Urinary bladder (tissue), 3 donors: ENCODE measurements at regions not wholly inside any gene's neighbourhood (a gene's known extent, or its start where the extent isn't known, plus 50 kb on each side); places are given as distances from the start of the nearest gene placed in this dataset.

ENCODE experiments used
- DNase-seq: peaks from one replicate; pipeline ENCODE4 v3.0.0-alpha.2; 2015; ENCODE audit errors: extremely low spot score
- H3K27ac ChIP-seq: one replicate; pipeline ENCODE4 v1.5.1; 2013; ENCODE audit warnings: low read depth, mild to moderate bottlenecking, moderate library complexity
- H3K36me3 ChIP-seq: one replicate; pipeline ENCODE4 v1.6.1; 2013; ENCODE audit warnings: mild to moderate bottlenecking, moderate library complexity; ENCODE audit not compliant: insufficient read depth
- H3K4me1 ChIP-seq: one replicate; pipeline ENCODE4 v1.6.1; 2013; ENCODE audit warnings: mild to moderate bottlenecking, moderate library complexity; ENCODE audit not compliant: insufficient read depth
- H3K4me3 ChIP-seq: one replicate; pipeline ENCODE4 v1.5.1; 2013; ENCODE audit warnings: low read depth, low read length
- WGBS: extraction: QIAGEN DNeasy Blood & Tissue Kit; methylation state at CpG from one replicate; pipeline ENCODE4 v1.1.7; 2013; 5-methylcytosine and 5-hydroxymethylcytosine counted together
- donor health status: healthy with polysubstance abuse.
- donor health status: healthy.

DNA sequence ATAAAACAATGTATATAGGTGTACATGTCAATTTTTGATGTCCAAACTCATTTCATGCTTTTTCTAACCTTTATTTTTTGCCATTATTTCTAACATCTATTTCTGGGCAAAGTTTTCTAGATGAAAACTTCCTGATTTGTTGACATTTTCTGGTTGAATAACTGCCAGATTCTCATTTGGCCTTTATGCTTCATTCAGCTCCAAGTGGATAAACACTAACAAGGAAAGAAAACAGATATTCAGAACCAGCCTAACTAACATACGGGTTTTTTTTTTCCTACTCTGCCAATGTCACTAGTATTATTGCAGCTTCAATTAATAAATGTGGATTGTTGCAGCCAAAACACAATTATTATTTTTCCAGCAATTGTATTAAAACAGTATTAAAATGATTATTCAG lies 50.9 kb upstream of the RAP1GDS1 start:
- no peak for DNase-seq
- 54% methylated on average over 1 of the region's 1 CpG for WGBS
- no peak overlapping the region for H3K4me3 ChIP-seq
- H3K4me1 ChIP-seq, result no peaks in the 10 kb centered on the region
- H3K36me3 ChIP-seq, result no peaks in the 10 kb centered on the region
- no peak overlapping the region for H3K27ac ChIP-seq

DNA sequence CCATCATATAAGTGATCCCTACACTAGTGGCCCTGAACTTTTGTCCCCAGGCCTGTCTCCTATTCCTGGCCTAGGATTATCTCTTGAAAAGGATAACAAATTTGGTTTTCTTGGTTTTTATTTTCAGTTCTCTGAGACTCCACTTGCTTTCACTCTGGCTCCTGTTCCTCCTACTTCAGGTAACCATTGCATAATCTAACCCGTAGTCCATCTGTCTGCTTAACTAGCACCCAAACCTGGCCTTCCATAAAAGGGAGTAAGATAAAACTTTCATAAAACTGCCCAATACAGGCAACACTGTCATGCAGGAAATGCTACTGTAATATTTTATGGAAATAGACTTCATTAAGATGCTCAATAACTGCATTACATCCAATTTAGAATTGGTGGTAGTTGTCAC lies 52.1 kb upstream of the RAP1GDS1 start:
- H3K27ac ChIP-seq, result no peak overlapping the region
- DNase-seq, result no peak
- H3K36me3 ChIP-seq, result no peaks in the 10 kb centered on the region
- H3K4me3 ChIP-seq, result no peak overlapping the region
- H3K4me1 ChIP-seq, result no peaks in the 10 kb centered on the region
- WGBS, result 91% methylated on average over 1 of the region's 1 CpG

DNA sequence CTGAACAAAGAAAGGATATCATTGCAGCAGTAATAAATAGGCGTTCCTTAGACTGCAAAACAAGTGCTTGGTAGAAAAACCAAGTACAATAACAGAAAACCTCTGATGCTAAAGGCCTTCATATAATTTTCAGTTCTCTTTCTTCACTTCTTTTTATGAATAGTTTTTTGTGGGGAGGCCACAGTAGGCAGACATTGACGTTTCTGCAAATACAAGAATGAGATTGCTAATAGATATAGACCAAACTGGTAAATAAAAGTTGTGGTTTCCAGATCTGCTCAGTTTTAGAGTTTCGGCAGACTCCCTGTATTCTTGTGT lies 57.0 kb upstream of the RAP1GDS1 start:
- WGBS, result 72% methylated on average over 3 of the region's 3 CpGs
- DNase-seq, result no peak
- Histone ChIP-seq H3K27ac (peak overlapping the region; percentile 10), H3K4me1 (no peaks in the 10 kb centered on the region), H3K36me3 (no peaks in the 10 kb centered on the region), H3K4me3 (no peak overlapping the region)

DNA sequence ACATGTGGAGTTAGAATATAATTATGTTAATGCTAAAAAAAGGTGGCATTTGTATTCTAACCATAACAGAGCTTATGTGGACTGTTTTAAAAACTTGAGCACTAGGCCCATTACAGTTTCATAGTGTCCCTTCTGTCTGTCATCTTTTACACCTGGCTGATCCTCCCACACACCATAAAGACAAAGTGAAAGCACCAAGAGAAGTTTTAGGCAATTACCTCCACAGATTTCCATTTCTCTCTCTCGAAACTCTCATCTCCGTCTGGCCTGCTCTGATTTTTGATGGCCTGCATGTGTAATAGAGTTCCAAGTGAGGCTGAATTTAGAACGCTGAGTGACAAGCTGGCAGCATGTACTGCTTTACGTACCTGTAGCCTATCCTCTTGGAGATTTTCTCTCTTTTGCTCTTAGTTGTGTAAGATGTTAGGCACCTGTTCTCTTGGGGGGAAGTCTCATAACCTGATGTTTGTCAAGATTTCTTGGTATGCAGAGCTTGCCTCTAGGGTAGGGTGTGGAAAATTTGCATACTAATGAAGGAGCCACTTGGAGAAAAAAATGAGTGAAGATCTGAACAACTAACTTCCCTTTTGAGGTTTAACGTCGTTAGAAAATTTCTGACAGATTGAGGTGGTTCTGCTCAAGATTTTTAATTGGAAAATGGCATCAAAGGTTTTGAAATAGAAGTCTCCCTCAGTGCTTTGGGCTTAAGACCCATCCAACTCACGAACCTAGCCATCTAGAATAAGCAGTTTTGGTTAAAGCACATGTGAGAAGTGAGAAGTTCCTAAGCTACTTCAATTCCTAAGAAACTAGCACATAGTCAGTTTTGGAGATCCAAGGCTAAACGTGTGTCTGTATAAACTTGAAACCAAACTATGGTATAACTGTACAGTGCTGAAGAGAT lies 57.6 kb upstream of the RAP1GDS1 start:
- Histone ChIP-seq H3K4me3 (no peak overlapping the region), H3K27ac (peak overlapping the region; percentile 10), H3K36me3 (no peaks in the 10 kb centered on the region), H3K4me1 (no peaks in the 10 kb centered on the region)
- DNase-seq, result no peak
- WGBS, result 71% methylated on average over 8 of the region's 8 CpGs

DNA sequence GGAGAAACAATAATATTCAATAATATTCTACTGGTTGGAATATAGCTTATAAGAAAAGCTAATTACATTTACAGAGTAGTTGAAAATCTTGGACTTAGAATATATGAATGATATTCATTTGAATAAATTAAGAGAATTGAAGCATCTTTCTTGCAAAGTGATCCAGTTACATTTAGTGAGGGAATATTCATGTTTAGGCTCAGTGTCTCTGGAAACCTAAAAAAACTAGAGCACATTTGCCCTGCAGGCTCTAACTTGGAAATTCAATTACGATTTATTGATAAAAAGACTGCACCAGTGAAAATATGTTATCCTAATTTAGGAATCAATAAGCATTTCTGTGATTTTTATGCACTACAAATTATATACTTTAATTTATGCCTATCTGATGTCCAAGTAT lies 58.3 kb upstream of the RAP1GDS1 start:
- H3K36me3 ChIP-seq, result no peaks in the 10 kb centered on the region
- DNase-seq, result no peak
- no peak overlapping the region for H3K27ac ChIP-seq
- H3K4me1 ChIP-seq, result no peaks in the 10 kb centered on the region
- 86% methylated on average over 1 of the region's 1 CpG for WGBS
- no peak overlapping the region for H3K4me3 ChIP-seq

DNA sequence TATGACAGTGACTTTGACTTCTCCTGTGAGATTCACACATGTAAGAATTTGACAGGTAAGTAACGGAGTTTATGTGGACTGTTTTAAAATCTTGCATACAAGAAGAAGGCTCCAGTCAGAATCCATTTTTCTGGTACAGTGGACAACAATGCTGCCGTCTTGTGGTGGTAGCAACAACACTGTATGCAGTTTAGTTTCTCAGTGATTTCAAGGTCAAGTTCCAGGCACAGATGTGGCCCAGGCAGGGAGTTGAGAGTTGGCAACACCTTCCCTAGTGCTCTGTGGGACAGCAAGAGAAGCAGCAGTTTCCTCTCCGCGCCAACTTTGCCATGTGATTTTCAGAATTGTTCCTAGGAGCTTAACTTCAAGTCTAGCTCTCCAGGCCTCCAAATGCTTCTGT lies 56.0 kb upstream of the STPG2 start:
- no peak for DNase-seq

DNA sequence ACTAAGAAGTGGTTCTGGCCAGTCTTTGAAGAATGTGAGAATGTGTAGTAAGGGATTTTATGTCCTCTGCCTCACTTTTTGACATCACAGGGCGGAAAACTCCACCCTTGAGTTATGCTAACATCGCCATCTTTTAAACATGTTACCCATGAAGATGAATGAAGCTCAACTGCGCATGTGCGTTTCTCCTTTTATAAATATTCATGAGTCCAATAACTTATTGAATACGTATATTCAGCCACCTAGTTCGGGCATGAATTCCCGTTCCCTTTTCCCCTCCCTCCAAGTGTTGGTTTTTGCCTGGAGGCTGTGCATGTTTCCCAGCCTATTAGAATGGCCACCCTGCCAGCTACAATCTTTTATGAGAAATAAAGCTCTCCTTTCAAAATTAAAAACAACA lies 51.7 kb upstream of the STPG2 start:
- Histone ChIP-seq H3K4me1 (no peaks in the 10 kb centered on the region), H3K4me3 (no peak overlapping the region), H3K36me3 (no peaks in the 10 kb centered on the region), H3K27ac (no peak overlapping the region)
- no peak for DNase-seq
- 86% methylated on average over 7 of the region's 7 CpGs for WGBS

More for the DNA sequence above, 56.0 kb upstream of the STPG2 start:
- Histone ChIP-seq H3K36me3 (no peaks in the 10 kb centered on the region), H3K4me3 (no peak overlapping the region), H3K4me1 (no peaks in the 10 kb centered on the region), H3K27ac (no peak overlapping the region)
- 91% methylated on average over 4 of the region's 4 CpGs for WGBS

DNA sequence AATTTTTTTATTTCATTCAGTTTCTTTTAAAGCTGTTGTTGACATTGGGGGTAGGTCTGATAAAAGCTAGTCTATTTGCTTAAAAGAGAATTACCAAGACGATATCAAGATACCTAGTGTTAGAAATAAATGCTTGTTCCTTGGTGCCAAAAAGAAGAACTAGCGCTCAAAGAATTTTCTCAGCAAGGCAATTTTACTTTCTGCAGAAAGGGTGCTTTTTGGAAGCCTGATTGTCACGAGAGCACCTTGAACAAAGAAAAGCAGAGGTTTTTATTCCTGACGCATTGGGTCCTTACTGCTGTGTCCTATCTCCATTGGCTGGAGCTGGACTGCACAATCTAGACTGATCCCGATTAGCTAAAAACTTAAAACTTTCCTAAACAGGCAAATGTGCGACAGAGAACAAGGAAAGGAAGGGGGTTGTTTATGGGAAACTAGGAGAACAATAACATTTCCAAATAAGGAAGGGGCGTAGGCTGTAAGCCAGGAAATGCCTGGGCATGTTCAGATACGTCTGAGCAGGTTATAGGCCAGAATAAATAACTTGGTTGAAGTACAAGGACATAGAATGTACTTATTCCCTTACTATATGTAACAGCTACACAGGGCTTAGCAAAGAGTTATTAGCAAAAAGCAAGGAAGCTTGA lies 50.3 kb upstream of the STPG2 start:
- Histone ChIP-seq H3K27ac (no peak overlapping the region), H3K36me3 (no peaks in the 10 kb centered on the region), H3K4me1 (no peaks in the 10 kb centered on the region), H3K4me3 (no peak overlapping the region)
- WGBS, result 80% methylated on average over 8 of the region's 8 CpGs
- DNase-seq, result no peak
